H1 (cell line): ENCODE measurements at regions not wholly inside any gene's neighbourhood (a gene's known extent, or its start where the extent isn't known, plus 50 kb on each side); places are given as distances from the start of the nearest gene placed in this dataset.

ENCODE experiments used
- CBX8 ChIP-seq: fragments of 300-800, 300-1000 bp; sonication (generic); IDR thresholded peaks from 2 replicates; pipeline ENCODE4 v1.7.1; 2016; ENCODE audit warnings: low read depth, low read length, borderline replicate concordance
- CHD7 ChIP-seq: fragments of 300-600 bp; sonication (generic); IDR thresholded peaks from 2 replicates; pipeline ENCODE4 v1.7.1; 2012; ENCODE audit warnings: low read length, moderate library complexity, mild to moderate bottlenecking, inconsistent platforms; ENCODE audit not compliant: insufficient replicate concordance
- POU5F1 ChIP-seq: IDR thresholded peaks from 2 replicates; pipeline ENCODE4 v1.6.1; 2011; ENCODE audit warnings: low read depth, mild to moderate bottlenecking, low read length, moderate library complexity
- SP1 ChIP-seq: IDR thresholded peaks from 2 replicates; pipeline ENCODE4 v1.6.1; 2011; ENCODE audit warnings: low read depth, low read length
- TEAD4 ChIP-seq: IDR thresholded peaks from 2 replicates; pipeline ENCODE4 v1.6.1; 2012; ENCODE audit warnings: low read depth, low read length, inconsistent platforms, mixed read lengths

GRCh38 chr22:34608540-34609115, 457.3 kb upstream of the ISX start (continued):
- TF ChIP-seq CHD7 (no peak), POU5F1 (no peak), SP1 (no peak), TEAD4 (no peak), CBX8 (no peak)
